ENCODE measurements at regions not wholly inside any gene's neighbourhood (a gene's known extent, or its start where the extent isn't known, plus 50 kb on each side); places are given as distances from the start of the nearest gene placed in this dataset.

DNA sequence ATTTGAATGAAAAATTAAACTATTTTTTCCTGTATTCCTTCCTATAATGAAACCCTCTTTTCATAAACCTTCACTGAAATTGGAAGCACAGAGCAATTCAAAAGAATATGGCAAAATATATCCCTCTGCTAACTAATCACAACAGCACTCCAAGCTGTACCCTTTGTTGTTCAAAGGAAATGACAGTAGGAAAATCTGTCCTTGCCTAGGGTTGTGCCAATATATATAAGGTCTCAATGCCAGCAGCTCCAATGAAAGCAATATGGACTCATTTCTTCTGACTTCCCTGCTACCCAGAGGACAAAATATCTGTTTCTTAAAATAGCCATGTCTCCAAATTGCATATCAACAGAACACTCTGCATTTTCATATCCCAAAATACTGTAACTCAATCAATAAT, 373.9 kb upstream of the MC4R start (continued):
- TF ChIP-seq, protein P1, sequence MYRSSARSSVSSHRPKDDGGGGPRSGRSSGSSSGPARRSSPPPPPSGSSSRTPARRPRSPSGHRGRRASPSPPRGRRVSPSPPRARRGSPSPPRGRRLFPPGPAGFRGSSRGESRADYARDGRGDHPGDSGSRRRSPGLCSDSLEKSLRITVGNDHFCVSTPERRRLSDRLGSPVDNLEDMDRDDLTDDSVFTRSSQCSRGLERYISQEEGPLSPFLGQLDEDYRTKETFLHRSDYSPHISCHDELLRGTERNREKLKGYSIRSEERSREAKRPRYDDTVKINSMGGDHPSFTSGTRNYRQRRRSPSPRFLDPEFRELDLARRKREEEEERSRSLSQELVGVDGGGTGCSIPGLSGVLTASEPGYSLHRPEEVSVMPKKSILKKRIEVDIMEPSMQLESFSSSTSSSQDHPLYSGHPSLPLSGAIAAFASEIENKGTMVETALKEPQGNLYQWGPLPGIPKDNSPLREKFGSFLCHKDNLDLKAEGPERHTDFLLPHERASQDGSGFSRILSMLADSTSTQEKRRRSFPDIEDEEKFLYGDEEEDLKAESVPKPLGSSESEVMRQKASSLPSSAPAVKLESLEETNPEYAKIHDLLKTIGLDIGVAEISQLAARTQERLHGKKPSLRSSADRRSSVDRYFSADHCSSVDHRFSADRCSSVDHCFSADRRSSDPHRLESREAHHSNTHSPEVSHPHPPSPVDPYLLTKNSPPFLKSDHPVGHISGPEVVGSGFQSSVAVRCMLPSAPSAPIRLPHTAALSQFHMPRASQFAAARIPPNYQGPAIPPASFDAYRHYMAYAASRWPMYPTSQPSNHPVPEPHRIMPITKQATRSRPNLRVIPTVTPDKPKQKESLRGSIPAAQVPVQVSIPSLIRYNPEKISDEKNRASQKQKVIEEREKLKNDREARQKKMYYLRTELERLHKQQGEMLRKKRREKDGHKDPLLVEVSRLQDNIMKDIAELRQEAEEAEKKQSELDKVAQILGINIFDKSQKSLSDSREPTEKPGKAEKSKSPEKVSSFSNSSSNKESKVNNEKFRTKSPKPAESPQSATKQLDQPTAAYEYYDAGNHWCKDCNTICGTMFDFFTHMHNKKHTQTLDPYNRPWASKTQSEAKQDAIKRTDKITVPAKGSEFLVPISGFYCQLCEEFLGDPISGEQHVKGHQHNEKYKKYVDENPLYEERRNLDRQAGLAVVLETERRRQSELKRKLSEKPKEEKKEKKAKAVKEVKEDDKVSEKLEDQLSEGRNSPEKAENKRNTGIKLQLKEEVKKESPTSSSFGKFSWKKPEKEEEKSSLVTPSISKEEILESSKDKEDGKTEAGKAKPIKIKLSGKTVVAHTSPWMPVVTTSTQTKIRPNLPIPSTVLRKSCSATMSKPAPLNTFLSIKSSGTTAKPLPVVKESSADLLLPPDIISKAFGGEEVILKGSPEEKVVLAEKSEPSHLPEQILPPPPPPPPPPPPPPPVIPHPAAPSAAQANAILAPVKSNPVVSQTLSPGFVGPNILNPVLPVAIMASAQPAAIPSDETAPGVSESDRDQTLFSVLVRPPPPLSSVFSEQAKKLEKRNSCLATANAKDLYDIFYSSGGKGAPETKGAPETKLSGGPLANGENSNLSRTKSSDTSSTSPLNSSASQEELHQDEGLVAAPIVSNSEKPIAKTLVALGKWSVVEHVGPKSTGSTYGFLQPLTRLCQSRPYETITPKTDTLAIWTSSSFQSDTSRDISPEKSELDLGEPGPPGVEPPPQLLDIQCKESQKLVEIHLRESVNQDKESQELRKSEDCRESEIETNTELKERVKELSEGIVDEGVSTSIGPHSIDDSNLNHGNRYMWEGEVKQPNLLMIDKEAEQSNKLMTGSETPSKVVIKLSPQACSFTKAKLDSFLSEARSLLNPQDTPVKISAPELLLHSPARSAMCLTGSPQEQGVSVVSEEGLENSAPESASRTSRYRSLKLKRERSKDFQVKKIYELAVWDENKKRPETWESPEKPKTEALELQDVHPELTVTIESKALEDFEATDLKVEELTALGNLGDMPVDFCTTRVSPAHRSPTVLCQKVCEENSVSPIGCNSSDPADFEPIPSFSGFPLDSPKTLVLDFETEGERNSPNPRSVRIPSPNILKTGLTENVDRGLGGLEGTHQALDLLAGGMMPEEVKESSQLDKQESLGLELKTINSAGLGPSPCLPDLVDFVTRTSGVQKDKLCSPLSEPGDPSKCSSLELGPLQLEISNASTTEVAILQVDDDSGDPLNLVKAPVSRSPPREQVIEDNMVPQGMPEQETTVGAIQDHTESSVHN (IDR thresholded peaks at IDR 0.05; ENCODE audit: borderline replicate concordance in 1 of 2, low read depth in 1 of 2): no peak
- no peak for TF ChIP-seq ZNF75A (CRISPR knock-in tag; IDR thresholded peaks at IDR 0.05)

DNA sequence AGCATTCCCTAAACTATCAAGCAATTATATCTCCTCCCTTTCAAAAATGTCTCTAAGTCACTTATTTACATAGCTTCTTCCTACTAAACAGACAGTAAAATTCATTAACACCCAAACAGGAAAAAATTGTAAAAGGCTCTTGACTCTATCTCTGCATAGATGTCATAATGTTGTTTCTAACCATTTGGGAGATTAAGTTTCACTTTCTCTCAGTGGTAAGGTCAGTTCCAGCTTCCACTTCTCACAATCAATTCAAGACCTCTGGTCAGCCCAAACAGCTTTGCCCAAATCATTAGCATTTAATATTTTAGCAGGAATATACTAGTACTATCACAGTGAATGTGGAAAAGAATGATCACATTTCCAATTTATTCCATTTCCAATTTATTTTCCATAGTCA, 374.3 kb upstream of the MC4R start:
- Histone ChIP-seq H3K27ac (ENCODE audit: extremely low read depth, low read depth, low read length) (no peak overlapping the region), H3K9ac (ENCODE audit: insufficient read depth in 1 of 2, low read depth in 2 of 2, low read length in 2 of 2) (no peak overlapping the region), H3K9me3 (replicated peaks; ENCODE audit: control insufficient read depth, insufficient read depth, low read depth, low read length) (no peaks in the 10 kb centered on the region), H3K27me3 (ENCODE audit: control insufficient read depth in 2 of 2, insufficient read depth in 2 of 2, low read length in 2 of 2) (no peaks in the 10 kb centered on the region), H2AFZ (ENCODE audit: low read depth, low read length) (no peak overlapping the region), H3K79me2 (ENCODE audit: control insufficient read depth, insufficient read depth, low read length) (no peaks in the 10 kb centered on the region), H3K4me3 (no peak overlapping the region), H4K20me1 (replicated peaks; ENCODE audit: control insufficient read depth, insufficient read depth, low read length) (no peaks in the 10 kb centered on the region), H3K4me2 (ENCODE audit: insufficient read depth, low read length) (no peak overlapping the region), H3K4me1 (replicated peaks in 1 of 2; ENCODE audit: control insufficient read depth in 2 of 2, insufficient read depth in 2 of 2, low read length in 2 of 2) (no peaks in the 10 kb centered on the region), H3K36me3 (ENCODE audit: control insufficient read depth, insufficient read depth, low read length) (no peaks in the 10 kb centered on the region), H3K9me1 (ENCODE audit: control insufficient read depth, insufficient read depth, low read length) (no peaks in the 10 kb centered on the region)
- ChIA-PET CTCF (ENCODE audit: low intra/inter-chr PET ratio) (no interaction called here), POLR2A (no interaction called here)
- in situ Hi-C loops (cut with MboI): no loop called here
- ATAC-seq (no peak), DNase-seq (ENCODE audit: extremely low read depth in 1 of 4, low spot score in 3 of 4) (no peak), FAIRE-seq (no peak)
- BruUV-seq (replicated peaks): no TSS peak
- intact Hi-C loops (cut with micrococcal nuclease): no loop called here
- TF ChIP-seq, protein P2, sequence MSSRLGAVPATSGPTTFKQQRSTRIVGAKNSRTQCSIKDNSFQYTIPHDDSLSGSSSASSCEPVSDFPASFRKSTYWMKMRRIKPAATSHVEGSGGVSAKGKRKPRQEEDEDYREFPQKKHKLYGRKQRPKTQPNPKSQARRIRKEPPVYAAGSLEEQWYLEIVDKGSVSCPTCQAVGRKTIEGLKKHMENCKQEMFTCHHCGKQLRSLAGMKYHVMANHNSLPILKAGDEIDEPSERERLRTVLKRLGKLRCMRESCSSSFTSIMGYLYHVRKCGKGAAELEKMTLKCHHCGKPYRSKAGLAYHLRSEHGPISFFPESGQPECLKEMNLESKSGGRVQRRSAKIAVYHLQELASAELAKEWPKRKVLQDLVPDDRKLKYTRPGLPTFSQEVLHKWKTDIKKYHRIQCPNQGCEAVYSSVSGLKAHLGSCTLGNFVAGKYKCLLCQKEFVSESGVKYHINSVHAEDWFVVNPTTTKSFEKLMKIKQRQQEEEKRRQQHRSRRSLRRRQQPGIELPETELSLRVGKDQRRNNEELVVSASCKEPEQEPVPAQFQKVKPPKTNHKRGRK (tag; IDR thresholded peaks at IDR 0.05): no peak
- TF ChIP-seq ZFP1 (CRISPR knock-in tag; IDR thresholded peaks at IDR 0.05) (no peak), ZNF644 (tag; IDR thresholded peaks at IDR 0.05; ENCODE audit: low read depth) (no peak)
- TF ChIP-seq, protein P3, sequence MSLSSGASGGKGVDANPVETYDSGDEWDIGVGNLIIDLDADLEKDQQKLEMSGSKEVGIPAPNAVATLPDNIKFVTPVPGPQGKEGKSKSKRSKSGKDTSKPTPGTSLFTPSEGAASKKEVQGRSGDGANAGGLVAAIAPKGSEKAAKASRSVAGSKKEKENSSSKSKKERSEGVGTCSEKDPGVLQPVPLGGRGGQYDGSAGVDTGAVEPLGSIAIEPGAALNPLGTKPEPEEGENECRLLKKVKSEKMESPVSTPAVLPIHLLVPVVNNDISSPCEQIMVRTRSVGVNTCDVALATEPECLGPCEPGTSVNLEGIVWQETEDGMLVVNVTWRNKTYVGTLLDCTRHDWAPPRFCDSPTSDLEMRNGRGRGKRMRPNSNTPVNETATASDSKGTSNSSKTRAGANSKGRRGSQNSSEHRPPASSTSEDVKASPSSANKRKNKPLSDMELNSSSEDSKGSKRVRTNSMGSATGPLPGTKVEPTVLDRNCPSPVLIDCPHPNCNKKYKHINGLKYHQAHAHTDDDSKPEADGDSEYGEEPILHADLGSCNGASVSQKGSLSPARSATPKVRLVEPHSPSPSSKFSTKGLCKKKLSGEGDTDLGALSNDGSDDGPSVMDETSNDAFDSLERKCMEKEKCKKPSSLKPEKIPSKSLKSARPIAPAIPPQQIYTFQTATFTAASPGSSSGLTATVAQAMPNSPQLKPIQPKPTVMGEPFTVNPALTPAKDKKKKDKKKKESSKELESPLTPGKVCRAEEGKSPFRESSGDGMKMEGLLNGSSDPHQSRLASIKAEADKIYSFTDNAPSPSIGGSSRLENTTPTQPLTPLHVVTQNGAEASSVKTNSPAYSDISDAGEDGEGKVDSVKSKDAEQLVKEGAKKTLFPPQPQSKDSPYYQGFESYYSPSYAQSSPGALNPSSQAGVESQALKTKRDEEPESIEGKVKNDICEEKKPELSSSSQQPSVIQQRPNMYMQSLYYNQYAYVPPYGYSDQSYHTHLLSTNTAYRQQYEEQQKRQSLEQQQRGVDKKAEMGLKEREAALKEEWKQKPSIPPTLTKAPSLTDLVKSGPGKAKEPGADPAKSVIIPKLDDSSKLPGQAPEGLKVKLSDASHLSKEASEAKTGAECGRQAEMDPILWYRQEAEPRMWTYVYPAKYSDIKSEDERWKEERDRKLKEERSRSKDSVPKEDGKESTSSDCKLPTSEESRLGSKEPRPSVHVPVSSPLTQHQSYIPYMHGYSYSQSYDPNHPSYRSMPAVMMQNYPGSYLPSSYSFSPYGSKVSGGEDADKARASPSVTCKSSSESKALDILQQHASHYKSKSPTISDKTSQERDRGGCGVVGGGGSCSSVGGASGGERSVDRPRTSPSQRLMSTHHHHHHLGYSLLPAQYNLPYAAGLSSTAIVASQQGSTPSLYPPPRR (CRISPR knock-in tag; IDR thresholded peaks at IDR 0.05; ENCODE audit: borderline replicate concordance): no peak
